ENCODE measurements at regions not wholly inside any gene's neighbourhood (a gene's known extent, or its start where the extent isn't known, plus 50 kb on each side); places are given as distances from the start of the nearest gene placed in this dataset.
"Not testable (repeated sequence)": the region's sequence is repeated elsewhere in the genome, so short reads cannot be mapped to it uniquely, and the experiment has no call there.

DNA sequence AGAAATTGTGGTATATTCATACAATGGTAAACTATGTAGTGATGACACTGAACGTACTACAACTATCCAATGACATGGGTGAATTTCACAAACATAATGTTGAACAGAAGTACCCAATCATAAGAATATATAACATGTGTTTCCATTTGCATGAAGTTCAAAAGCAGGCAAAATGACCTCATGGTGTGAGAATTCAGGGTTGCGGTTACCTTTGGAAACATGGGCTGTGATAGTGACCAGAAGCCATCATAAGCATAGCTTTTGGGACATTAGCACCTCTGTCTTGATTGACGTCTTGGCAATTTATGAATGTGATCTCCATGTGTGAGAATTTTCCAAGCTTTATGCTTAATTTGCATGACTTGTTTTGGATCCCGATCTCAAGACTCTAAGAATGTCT, 500.1 kb upstream of the JAG1 start:
- no peak for DNase-seq (ENCODE audit: low spot score)

GRCh38 chr20:11174861-11175260, 501.1 kb upstream of the JAG1 start:
- no peak for DNase-seq (ENCODE audit: low spot score)

GRCh38 chr20:11176431-11176830, 502.6 kb upstream of the JAG1 start:
- no peak for DNase-seq (ENCODE audit: low spot score)

DNA sequence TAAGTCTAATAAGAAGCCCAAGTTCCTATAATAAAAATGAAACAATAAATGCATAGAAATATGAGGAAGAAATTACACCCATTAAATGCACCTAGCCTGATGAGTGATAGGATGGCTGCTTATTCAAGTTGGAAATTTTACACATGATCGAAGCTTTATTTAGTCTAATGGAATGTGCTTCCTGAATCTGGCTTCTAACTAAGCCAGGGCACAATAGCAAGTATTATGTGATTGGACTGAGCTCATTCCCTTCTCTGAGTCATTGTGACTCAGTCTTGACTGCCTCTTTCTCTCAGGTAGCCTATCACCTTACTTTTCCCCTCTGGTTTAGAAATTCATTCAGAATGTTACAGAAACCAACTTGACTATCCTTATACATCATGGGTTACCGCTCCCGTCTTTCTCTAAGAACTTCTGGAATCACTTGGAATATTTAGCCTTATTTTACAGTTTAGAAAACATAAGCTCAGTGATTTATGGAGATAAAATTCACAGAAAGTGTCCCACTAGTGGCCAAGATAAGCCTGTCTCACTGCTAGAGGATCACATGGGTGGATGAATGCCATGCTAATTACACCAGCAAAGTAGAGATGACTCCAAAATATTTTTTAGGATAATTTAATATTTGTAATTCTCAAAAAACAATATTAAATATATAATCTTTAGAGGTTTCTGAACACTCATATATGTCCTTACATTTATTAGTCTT, 505.3 kb upstream of the JAG1 start:
- DNase-seq (ENCODE audit: low spot score): no peak

DNA sequence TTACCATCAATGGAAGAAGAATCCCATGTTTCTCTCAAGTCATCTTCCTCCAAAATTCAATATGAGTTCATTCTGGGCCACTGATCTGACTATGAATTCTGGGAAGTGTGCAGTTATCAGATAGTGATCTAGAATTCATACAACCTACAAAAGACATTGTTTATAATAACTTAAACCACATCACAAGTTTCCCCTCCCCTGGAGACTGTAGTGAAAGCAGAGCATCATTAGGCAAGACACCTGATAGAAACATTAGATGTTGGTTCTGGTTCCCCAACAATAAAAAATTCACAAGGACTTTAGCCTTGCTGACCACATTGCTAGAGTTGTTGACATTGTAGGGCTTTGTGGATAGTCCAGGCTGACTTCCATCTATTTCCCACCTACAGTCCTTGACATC, 506.4 kb upstream of the JAG1 start:
- no peak for DNase-seq (ENCODE audit: low spot score)

- DNase-seq (ENCODE audit: low spot score): not testable (repeated sequence)
These were observed 507.3 kb upstream of the JAG1 start for GRCh38 chr20:11181129-11181528.

DNA sequence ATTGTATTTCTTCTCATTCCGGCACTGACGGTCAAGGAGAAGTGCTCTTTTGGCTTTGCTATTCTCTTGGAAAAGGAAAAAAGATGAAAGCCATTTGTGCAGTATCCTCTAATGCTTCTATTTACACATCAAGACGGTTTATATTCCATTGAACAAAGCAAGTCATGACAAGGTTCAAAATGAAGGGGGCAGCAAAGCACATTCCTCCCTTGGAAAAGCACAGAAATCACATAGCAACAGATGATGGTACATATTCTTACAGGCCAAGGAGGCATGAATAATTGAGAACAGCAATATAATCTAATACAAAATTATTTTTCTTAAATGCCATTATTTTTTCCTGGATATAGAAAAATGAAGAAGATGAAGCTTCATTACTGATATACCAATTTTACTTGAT, 508.2 kb upstream of the JAG1 start:
- no peak for DNase-seq (ENCODE audit: low spot score)

DNA sequence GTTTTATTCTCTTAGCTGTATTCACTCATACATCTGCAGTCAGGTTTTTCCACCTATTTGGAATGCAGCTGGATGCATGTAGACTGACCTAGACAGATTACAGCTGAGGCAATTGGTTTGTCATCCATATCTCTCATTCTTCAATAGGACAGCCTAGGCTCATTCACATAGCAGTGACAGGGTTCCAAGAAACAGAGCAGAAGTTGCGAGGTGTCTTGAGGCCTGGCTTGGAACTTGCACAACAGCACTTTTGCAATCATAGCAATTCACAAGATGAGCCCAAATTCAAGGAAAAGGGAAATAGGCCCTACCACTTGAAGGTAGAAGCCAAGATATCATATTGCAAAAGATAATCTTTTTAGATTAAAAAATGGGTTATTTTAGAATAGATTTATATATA, 508.9 kb upstream of the JAG1 start:
- no peak for DNase-seq (ENCODE audit: low spot score)

- no peak for DNase-seq (ENCODE audit: low spot score)
These were observed 512.7 kb upstream of the JAG1 start for GRCh38 chr20:11186301-11187008.

DNA sequence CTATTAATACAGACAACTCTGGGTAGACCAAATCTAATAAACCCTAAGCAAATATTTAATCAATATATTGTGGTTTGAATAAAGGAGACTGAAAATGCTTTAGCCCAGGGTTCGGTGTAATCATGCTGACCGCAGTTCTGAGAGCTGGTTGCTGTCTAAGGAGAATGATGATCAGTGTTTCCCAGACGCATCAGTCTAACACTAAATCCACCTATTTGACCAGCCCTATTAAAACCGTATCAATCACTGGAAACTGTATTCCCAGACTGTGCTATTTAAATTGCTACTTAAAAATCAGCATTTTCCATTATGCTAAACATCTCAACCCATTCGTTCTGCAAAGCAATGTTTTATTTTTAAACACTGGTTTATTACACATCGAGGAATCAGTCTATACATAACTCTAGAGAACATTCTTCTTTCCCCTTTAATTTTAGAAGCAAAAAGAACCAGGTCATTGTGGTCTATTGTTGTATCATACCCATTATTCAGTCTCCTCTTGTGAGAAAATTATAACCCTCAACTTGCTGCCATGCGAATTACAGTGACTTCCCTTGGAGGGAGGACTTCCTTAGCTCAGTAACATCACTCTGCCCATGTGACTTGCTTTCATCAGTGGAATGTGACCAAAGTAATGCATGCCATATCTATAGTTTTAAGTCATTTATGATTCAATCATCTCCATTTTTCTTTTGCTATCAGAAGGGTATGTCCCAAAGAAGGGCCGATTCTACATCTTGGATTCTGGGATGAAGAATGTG, 515.2 kb upstream of the JAG1 start:
- no peak for DNase-seq (ENCODE audit: low spot score)

- DNase-seq (ENCODE audit: low spot score): no peak
These were observed 516.9 kb upstream of the JAG1 start for GRCh38 chr20:11190741-11191140.

DNA sequence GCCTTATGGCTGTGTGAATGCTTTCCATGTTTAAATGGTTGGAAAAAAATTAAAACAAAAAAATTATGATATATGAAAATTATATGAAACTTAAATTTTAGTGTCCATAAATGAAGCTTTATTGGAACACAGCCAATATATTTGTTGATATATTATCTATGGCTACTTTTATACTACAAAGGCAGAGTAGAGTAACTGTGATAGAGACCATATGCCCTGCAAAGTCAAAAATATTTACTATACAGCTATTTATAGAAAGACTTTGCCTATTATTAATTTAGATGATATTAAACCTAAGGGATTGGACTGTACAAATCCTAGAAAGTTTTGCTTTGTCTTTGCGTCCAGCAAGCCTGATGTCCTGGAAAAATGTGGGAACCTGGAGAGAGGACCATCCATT, 518.3 kb upstream of the JAG1 start:
- DNase-seq (ENCODE audit: low spot score): no peak

DNA sequence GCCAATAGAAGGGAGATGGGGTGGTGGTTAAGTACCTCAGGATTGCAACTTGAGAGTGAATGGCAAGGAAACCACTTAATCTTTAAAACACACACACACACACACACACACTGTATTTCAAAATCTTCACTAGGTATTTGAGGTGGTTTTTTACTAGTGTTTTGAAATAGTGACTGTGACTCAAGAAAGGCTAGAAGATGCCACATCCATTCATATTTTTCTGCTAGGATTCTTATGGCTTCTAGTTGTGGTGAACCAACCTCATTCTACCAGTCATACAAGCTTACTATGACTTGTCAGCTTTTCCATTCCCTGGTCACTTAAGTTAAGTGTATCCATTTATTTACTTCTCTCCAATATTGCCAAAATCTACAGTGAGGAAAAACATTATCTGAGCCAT, 519.4 kb upstream of the JAG1 start:
- DNase-seq (ENCODE audit: low spot score): no peak

GRCh38 chr20:11195169-11195568, 521.4 kb upstream of the JAG1 start:
- DNase-seq (ENCODE audit: low spot score): no peak

DNA sequence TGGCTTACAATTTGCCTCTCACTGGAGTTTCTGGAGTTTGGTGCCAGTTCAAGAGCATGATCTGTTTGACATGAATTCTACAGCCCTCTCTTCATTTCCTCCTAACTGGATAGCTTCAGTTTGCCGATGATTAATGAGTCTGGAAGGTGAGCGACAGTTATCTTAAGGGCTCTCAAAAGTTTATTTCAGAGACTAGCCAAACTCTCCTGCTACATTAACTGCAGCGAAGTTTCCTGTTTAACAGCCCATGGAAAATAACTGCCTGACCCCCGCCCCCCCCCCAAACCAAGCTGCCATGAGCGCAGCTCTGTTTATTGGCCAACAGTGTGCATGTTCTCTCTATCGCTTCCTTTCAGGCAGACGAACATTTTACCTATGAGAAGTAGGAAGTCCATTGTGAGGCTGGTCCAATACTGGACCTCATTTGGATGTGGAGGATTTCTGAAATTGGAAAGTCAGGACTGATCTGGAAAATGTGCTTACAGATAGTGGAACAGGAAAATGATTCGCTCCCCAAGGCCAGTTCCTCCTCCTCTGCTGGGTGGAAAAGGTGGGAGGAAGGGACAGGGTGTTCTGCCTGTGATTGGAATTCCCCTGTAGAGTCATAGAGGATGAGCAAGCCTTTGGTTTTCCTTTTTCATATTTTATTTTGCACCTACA, 522.2 kb upstream of the JAG1 start:
- DNase-seq (ENCODE audit: low spot score): no peak

DNA sequence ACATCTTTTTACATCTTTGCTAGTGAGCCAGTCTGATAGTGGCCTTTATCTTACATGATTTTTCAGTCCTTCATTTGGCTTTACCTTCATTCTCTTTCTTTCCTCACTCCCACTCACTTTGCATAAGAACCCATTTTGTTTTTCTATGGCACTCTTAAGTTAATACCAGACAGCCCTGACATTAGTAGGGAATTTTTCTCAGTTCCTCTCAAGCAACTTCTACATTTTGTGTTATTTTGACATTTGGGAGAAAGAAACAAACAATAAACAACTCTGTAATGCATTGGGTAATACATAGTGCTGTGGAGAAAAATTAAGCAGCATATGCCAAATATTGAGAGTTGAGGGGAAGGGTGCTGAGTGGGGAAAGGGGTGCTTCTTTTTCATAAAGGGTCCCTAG, 524.1 kb upstream of the JAG1 start:
- DNase-seq (ENCODE audit: low spot score): no peak

DNA sequence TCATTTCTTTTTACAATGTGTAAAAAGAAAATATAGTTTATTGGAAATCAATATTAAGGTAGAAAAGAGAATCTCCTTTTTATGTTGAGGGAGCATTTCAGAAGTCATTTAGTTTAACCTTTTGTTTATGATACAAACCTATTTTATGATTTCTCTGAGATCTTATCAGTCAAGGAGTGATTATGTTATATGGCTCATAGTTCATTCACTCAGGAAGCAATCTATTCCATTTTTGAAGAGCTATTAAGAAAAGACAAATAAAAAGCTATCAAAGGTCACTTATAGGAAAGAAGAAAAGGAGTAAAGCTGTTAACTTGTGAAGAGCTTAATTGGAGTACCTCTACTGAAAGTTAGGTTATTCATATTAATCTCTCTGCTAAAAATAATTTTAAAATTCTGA, 526.6 kb upstream of the JAG1 start:
- no peak for DNase-seq (ENCODE audit: low spot score)

- DNase-seq (ENCODE audit: low spot score): peak; percentile 18
These were observed 531.3 kb upstream of the JAG1 start for GRCh38 chr20:11204926-11205768.

DNA sequence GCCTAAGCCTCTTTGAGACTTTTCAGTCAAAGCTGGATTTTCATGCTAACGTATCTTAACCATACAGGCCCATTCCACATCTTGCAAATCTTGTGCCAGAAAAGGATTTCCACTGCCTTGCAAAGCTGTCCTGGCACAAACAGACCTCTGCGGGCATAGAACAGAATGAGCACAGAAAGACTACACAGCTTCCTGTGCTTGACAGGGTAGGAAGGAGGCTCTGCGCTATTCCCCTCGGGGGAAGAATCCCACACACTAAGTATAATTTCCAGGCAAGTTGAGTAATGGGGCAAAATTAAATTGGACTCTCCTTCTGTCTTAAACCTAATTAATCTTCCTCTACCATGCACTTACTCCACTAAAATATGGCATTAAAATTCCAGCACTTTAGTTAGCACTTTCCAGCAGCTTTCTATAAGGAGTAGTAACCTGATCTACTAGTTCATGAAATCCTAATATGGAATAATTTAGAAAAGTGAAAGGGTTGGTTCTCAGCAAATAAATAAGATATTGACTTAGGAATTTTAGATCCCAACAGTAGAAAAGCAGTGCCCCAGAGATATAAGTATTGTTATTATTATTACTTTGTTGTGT, 532.1 kb upstream of the JAG1 start:
- DNase-seq (ENCODE audit: low spot score): no peak

DNA sequence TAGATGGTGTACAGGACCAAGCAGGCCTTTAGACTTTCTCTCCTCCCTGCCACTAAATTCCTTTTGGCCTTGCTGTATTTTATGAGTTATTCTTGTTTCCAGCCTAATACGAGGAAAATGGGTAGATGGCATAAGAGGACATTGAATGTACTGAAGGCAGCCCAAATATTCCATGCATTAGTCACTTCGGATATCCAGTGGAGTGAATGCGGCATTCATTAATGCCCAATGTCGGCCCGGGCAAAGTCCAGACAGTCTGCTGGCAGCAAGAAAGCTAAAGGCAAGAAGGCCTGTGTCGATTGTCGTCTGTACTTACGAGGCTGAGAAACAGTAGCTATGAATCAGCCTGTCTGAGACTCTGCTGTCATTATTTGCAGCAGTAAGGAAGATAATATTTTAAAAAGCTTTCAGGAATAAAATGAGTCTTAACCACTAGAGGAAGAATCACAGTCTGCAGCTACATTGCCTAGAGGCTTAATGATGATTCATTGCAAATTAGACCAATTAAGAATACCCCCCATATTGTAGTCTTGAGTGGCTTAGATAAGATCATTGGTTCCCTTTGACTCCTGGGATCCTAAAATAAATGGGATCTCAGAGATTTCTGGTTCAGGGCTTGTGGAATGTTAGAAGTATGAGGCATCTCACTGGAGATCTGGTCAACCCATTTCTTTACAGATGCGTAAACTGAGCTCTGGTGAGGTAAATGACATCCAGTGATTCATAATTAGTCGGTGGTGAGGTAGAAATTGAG, 534.1 kb upstream of the JAG1 start:
- DNase-seq (ENCODE audit: low spot score): no peak

- DNase-seq (ENCODE audit: low spot score): no peak
These were observed 536.8 kb upstream of the JAG1 start for GRCh38 chr20:11210611-11211010.
